HG03045 (cell line): ENCODE measurements at regions not wholly inside any gene's neighbourhood (a gene's known extent, or its start where the extent isn't known, plus 50 kb on each side); places are given as distances from the start of the nearest gene placed in this dataset.

Experiments
- ATAC-seq: cut with Tn5 transposase; IDR thresholded peaks from one replicate; pipeline ENCODE4 v1.9.1; 2021; ENCODE audit warnings: mild to moderate bottlenecking, moderate library complexity; ENCODE audit not compliant: unreplicated experiment

GRCh38 chr3:117893001-117893400 lies 1141.6 kb downstream of the IGSF11 start:
- no peak for ATAC-seq

GRCh38 chr3:117893638-117894037 lies 1141.0 kb downstream of the IGSF11 start:
- no peak for ATAC-seq

DNA sequence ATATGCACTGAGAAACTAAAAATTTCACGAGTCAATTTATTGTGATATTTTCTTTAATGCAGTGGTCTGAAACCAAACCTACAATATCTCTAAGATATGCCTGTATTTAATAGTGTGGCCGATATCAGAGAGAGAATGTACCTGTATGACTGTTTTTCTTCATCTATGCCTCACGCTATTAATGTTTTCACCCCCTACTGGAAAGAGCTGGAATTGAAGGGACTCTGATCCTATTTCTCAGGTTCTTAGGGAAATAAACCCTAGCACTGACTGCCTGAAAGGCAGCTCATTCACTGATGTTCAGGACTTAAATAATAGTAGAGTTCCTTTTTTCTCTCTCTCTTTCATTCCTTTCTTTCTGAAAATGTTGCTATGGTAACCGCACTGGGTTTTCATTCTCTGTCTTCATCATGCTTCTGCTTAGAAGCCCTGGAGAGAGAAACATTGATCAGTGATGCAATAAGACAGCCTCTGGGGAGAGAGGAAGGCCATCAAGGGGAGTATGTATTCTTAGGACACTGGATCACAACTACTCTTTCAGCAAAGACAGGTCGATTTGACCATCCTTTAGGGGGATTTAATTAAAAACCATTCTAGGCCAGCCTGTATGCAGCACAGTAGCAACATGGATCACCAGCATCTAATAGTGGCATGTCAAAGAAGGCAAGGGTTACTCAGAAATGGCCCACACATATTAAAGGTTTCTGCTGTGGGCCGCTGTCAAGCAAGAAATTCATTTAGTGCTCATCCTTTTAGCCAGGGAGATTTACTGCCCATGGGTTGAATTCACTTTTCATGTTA lies 1135.7 kb downstream of the IGSF11 start:
- ATAC-seq: no peak

DNA sequence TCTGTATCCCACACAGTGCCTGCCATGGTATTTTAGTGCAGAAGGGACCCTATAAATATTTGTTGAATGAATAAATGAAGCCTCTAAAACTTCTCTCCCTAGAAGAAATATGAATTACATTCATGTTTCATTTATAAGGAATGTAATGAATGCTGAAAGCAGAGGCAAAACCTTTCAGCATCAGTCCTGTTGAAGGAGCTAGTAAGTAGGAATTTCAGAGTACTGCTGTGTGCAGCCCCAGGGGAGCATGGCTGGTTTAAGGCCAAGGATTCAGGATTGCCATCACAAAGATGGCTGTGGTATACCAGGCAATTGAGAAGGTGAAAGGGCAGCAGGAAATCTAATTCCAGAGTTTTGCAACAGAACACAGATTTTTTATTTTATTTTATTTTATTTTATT lies 1131.4 kb downstream of the IGSF11 start:
- ATAC-seq: no peak

DNA sequence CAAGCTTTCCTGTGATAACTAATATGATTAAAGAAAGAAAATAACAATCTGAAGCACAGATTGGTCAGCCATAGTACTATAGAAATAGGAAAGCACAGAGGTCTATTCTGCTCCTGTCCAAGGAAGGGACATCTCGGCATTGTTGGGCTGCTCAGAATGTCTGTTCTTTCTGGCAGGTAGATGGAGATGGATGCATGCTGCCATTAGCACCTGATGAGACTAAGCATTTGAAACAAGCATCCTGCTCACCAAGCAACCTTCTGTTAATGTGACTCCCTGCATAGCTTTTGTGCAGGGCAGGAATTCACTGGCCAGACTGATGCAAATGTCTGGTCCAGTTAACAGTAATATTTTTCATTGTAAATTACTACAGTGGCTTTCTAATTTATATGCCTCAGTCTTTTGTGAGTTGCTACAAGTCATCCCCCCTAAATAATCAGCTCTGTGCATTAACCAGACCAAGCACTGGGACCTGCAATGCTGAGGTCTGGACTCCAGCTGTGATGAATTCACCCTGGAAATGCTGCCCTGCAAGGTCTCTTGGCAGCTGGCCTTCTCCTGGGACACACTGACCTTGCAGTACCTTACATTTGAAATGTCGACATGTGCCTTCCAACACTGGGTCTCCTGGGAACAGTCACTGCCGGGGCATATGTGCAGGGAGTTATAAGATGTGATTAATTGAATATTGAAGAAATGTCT lies 1123.7 kb downstream of the IGSF11 start:
- no peak for ATAC-seq

- ATAC-seq: no peak
Measured at GRCh38 chr3:117912352-117912751, 1122.3 kb downstream of the IGSF11 start.

DNA sequence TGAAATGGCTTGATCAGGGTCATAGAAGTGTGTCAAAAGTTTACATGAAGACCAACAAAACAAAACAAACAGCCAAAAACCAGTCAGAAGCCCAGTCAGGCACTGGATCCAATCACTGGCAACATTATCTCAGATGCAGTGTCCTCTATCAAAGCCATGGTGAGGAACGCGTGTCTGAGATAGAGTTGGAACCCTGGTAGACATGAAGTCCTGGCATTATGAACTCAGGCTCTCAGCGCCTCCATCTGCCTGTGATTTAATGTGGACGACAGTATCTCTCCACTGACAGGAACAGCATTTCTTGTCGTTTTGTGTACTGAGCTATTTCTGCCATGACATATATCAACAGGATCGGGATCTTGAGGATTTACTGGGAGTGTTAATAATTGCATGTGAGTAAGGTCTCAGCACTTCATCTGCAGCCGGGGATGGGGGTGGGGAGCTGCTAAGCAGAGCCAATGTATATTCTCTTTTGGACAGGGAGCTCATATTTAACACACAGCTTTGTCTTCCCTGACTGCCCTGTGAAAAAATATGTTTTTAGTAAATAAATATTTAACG lies 1120.0 kb downstream of the IGSF11 start:
- ATAC-seq: no peak

DNA sequence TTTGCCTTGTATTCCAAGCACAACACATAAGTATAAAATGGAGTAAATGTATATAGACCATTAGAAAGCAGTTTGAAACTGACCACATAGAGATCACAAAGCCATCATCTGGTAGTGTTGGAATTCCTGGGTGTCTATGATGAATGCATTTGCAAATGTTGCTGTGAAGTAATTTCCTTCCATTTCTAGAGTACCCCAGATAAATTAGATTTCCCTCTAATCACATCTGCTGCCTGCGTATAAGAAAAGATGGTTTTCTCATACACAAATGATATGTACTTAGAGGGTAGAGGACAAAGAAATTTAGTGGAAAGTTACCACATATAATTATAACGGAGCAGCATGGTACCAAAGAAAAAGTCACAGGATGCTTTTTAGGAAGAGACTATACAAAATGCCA lies 1117.8 kb downstream of the IGSF11 start:
- no peak for ATAC-seq

DNA sequence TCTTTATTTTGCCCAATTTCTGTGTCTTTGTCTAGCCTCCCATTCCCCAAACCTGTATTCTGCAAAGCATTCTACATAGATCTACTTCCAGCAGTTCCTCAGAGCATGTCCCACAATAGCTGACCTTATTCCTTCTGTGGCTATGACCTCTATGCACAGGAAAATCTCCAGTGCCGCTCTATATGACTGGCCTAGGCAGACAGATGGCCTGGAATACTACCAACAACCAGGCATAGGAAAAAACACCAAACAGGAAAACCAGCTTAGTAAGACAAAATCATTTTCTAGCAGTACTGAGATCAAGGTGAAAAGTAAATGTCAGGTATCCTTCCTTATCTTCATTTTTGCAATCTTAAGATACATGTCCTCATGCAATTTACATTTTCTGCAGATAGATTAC lies 1115.0 kb downstream of the IGSF11 start:
- ATAC-seq: no peak

GRCh38 chr3:117920253-117920898 lies 1114.3 kb downstream of the IGSF11 start:
- no peak for ATAC-seq

GRCh38 chr3:117921411-117921810 lies 1113.2 kb downstream of the IGSF11 start:
- no peak for ATAC-seq

DNA sequence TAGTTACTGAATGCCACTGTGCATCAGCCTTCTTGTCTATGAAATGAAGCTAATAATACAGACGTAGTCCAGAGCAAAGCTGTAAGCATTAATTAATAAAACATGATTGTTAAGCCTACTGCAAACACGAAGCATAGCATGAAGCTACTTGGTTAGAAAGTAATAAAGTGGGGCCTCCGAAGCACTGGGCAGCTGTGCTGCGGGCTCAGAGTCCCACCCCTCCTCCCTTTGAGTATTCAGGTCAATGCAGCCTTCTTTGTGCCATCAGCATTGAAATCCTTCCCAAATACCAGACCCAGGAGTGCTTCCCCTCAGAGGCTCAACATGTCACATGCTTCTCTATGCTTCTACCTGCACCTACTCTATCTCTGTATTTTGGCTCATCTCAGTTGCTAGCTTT lies 1112.6 kb downstream of the IGSF11 start:
- no peak for ATAC-seq

DNA sequence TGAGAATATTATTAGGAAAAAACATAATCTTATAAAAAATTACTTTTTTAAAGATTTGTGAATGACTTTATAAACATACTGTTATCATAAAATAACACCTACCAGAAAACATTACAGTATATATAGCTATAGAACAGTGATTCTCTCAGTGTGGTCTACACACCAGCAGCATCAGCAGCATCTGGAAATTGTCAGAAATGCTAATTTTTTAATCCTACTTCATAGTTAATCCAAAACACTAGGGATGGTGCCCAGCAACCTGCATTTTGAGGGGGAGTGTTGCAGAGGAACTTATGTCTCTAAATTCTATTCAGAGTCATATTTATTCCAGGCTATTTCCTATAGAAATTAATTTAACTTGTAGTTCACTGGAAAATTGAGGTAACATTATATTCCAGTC lies 1107.8 kb downstream of the IGSF11 start:
- no peak for ATAC-seq

- ATAC-seq: no peak
Measured at GRCh38 chr3:117927825-117928224, 1106.8 kb downstream of the IGSF11 start.

- no peak for ATAC-seq
Measured at GRCh38 chr3:117928836-117929235, 1105.8 kb downstream of the IGSF11 start.

DNA sequence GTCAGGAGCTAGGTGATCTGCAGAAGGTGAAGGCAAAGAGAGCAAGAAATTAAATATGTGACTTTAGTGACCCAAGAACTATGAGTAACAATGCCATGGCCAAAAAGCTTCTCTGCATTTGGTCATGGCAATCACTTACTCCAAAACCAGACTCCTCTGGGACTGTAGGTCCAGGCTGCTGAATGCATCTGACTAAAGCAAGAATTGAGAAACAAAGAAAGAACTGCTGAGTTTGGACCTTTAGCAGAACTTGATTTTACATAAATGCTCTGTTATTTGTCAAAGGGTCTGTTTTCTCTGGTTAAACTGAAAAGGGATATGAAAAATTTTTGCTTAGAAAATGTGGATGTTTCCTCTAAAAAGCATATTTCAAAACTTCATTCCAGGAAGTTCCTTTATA lies 1102.2 kb downstream of the IGSF11 start:
- ATAC-seq: no peak

DNA sequence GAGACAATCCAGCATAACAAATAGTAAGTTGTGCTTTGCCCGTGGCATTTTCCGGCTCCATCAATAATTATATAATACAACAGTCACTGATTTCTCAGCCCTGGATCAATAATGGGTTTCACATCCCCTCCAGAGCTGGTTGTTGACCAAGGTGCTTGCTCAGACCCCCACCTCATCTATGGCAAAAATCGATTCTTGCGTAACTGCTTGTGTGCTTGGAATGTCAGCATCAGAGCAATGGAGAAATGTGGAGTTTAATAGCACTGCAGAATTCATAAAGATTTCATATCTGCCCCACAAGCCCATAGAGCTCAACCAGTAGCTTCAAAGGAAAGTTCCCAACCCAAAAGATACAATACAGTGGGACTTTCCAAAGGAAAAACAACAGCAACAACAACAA lies 1098.5 kb downstream of the IGSF11 start:
- no peak for ATAC-seq

- ATAC-seq: no peak
Measured at GRCh38 chr3:117938974-117939373, 1095.7 kb downstream of the IGSF11 start.

DNA sequence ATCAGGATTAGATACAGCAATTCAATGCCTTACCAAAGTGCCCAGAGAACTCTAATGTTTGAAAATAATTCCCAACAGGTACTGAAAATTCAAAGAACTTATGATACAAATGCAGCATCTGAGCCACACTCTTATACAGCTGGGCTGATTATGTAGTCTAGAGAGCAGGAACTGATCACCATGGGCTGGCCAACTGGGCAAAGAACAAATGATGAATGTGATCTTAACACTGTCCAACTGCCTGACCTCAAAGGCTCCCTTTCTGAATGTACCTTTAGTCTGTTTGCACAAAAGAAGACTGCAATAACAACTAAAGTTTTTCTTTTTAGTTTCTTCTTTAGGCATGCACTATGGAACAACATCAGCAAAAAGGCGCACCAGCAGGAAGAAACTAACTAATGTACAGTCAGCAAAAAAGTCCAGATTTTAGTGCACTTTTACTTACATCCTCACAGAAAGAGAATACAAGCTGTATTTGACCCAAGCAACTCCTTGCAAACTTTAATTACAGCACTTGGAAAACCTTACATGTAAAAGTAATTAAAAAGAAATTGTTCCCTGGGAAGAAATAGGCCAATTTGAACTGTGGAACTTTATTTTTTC lies 1095.1 kb downstream of the IGSF11 start:
- ATAC-seq: no peak

DNA sequence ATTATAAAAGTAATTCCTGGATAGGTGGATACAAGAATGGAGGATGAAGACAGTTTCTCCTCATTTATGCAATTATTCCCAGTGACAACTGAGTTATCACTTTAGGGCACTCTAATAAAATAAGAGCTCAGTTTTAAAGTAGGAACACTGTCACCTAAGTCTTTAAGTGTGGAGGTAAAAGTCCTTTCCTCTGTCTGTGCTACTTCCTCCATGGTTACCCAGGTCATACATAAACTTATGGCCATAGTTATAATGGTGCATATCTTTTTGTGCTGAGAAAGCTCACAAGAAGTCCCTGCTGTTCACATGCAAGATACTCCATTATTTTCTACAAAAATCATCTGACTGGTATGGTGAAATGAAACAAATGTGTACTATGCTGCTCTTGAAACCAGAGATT lies 1093.6 kb downstream of the IGSF11 start:
- no peak for ATAC-seq

DNA sequence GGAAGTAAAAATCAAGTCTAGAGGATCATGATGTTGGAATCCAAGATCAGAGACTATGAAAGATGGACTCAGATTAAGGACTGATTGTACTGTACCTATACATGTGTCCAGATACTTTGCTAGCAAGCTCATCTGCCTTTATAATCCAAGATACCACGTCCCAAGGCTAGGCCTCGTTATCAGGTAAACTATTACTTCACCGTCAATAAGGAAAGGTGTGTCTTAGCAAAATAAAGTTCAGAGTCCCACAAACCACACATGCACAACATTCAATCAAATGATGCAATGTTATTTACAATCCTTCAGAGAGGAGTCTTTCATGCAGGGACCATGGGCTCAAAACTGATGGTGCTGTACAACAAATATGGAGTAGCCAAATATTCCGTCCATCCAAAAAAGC lies 1092.9 kb downstream of the IGSF11 start:
- ATAC-seq: no peak
